PC-3 (cell line): ENCODE measurements at regions not wholly inside any gene's neighbourhood (a gene's known extent, or its start where the extent isn't known, plus 50 kb on each side); places are given as distances from the start of the nearest gene placed in this dataset.

Experiments
- ATAC-seq: fragments of 200-7000 bp; cut with Tn5 transposase; 2 replicates; pipeline ENCODE4 v1.9.1; 2020; ENCODE audit warnings: mild to moderate bottlenecking, moderate library complexity
- BruUV-seq: library from RNA; stranded (reverse); fragments of 400-500 nt; replicated peaks from 2 replicates; lab custom pipeline; 2021; lab: Mats Ljungman, UMichigan
- CTCF ChIA-PET: fragments of 300-600 bp; sonication (Branson Sonifier 250); formaldehyde crosslinking; loops from one replicate; lab custom pipeline; 2022; ENCODE audit warnings: antibody characterized with exemption; lab: Charles Lee
- POLR2A ChIA-PET: fragments of 300-600 bp; sonication (Branson Sonifier 250); formaldehyde crosslinking; loops from one replicate; lab custom pipeline; 2022; ENCODE audit warnings: antibody characterized with exemption; ENCODE audit not compliant: unreplicated experiment; lab: Charles Lee
- DNase-seq: peaks from one replicate; pipeline ENCODE4 v3.0.0-alpha.2; 2015
- H2AFZ ChIP-seq: fragments of 300-600 bp; sonication (generic); 2 replicates; pipeline ENCODE4 v1.6.0; 2016; ENCODE audit warnings: antibody characterized with exemption, low read length
- H3F3A ChIP-seq: fragments of 300-600 bp; sonication (generic); one replicate; pipeline ENCODE4 v1.6.0; 2017; ENCODE audit warnings: antibody characterized with exemption, low read length, control low read depth, mild to moderate bottlenecking; ENCODE audit not compliant: unreplicated experiment
- H3K27ac ChIP-seq: fragments of 300-600 bp; sonication (generic); 2 replicates; pipeline ENCODE4 v1.5.1; 2016; ENCODE audit warnings: mild to moderate bottlenecking, low read length
- H3K27me3 ChIP-seq: fragments of 300-600 bp; sonication (generic); 2 replicates; pipeline ENCODE4 v1.6.1; 2016; ENCODE audit warnings: low read length, mixed read lengths
- H3K36me3 ChIP-seq: fragments of 300-600 bp; sonication (generic); 2 replicates; pipeline ENCODE4 v1.6.1; 2016; ENCODE audit warnings: low read depth, mixed run types, low read length, mixed read lengths
- H3K4me1 ChIP-seq: fragments of 300-600 bp; sonication (generic); 2 replicates; pipeline ENCODE4 v1.5.1; 2016; ENCODE audit warnings: low read length; ENCODE audit not compliant: insufficient read depth
- H3K4me2 ChIP-seq: fragments of 300-600 bp; sonication (generic); 2 replicates; pipeline ENCODE4 v1.6.0; 2016; ENCODE audit warnings: low read length
- H3K4me3 ChIP-seq: fragments of 300-600 bp; sonication (generic); 2 replicates; pipeline ENCODE4 v1.5.1; 2016; ENCODE audit warnings: mild to moderate bottlenecking, low read length, mixed read lengths
- H3K79me2 ChIP-seq: fragments of 300-600 bp; sonication (generic); 2 replicates; pipeline ENCODE4 v1.6.1; 2017; ENCODE audit warnings: low read length, mixed read lengths
- H3K9ac ChIP-seq: fragments of 300-600 bp; sonication (generic); 2 replicates; pipeline ENCODE4 v1.6.0; 2016; ENCODE audit warnings: mild to moderate bottlenecking, low read length
- H3K9me2 ChIP-seq: fragments of 300-600 bp; sonication (generic); replicated peaks from 2 replicates; pipeline ENCODE4 v1.6.1; 2016; ENCODE audit warnings: mixed run types, low read length, mixed read lengths
- H3K9me3 ChIP-seq: fragments of 300-600 bp; sonication (generic); 2 replicates; pipeline ENCODE4 v1.6.1; 2016; ENCODE audit warnings: low read length, mixed read lengths
- H4K20me1 ChIP-seq: fragments of 300-600 bp; sonication (generic); 2 replicates; pipeline ENCODE4 v1.6.1; 2016; ENCODE audit warnings: low read length, mixed read lengths
- CTCF ChIP-seq: fragments of 300-600 bp; sonication (generic); conservative IDR thresholded peaks from 2 replicates; pipeline ENCODE4 v1.5.1; 2017; ENCODE audit warnings: antibody characterized with exemption, low read depth, mild to moderate bottlenecking, low read length
- EZH2 ChIP-seq: fragments of 300-600 bp; sonication (generic); IDR thresholded peaks from one replicate; pipeline ENCODE4 v1.6.1; 2017; ENCODE audit warnings: antibody characterized with exemption, mild to moderate bottlenecking, low read length; ENCODE audit not compliant: unreplicated experiment
- EZH2phosphoT487 ChIP-seq: fragments of 300-600 bp; sonication (generic); IDR thresholded peaks from 2 replicates; pipeline ENCODE4 v1.6.1; 2018; ENCODE audit warnings: mild to moderate bottlenecking, antibody characterized with exemption, low read length, borderline replicate concordance
- intact Hi-C: fragments of 100-400 bp; cut with micrococcal nuclease; formaldehyde crosslinking; loops from 2 replicates; pipeline ENCODE4 v1.9.0; 2023

- no peaks in the 10 kb centered on the region for H3K4me1 ChIP-seq
- H3K36me3 ChIP-seq: no peaks in the 10 kb centered on the region
- H3K4me2 ChIP-seq: no peak overlapping the region
- H3K27ac ChIP-seq: no peak overlapping the region
- no TSS peak for BruUV-seq
- CTCF ChIA-PET: interaction anchor here (0.6 kb wide), 1 partner anchor 61 kb away, joined by 3 read pairs; no protein-coding TSS in a partner anchor
- intact Hi-C loops: no loop called here
- H3F3A ChIP-seq: no peaks in the 10 kb centered on the region
- H3K79me2 ChIP-seq: no peaks in the 10 kb centered on the region
- TF ChIP-seq CTCF: no peak
- no peak for TF ChIP-seq EZH2
- no peak for TF ChIP-seq EZH2phosphoT487
- peak overlapping the region; percentile 21; the same call in 1 of the 2 replicates for H2AFZ ChIP-seq
- no peak overlapping the region for H3K4me3 ChIP-seq
- no peaks in the 10 kb centered on the region for H3K9me2 ChIP-seq
- no peak overlapping the region for H3K9ac ChIP-seq
- no peak; the same call in 1 of the 2 replicates for ATAC-seq
- H4K20me1 ChIP-seq: no peaks in the 10 kb centered on the region
- DNase-seq: peak; percentile 17
- no peaks in the 10 kb centered on the region for H3K27me3 ChIP-seq
- POLR2A ChIA-PET: no interaction called here
- H3K9me3 ChIP-seq: no peaks in the 10 kb centered on the region
Observed at GRCh38 chr4:143286701-143287571, 49.7 kb upstream of the GAB1 start.
